Fibroblast of lung (primary cell): ENCODE measurements at regions not wholly inside any gene's neighbourhood (a gene's known extent, or its start where the extent isn't known, plus 50 kb on each side); places are given as distances from the start of the nearest gene placed in this dataset.
"Not testable (repeated sequence)": the region's sequence is repeated elsewhere in the genome, so short reads cannot be mapped to it uniquely, and the experiment has no call there.

Experiments
- DNase-seq, 2 donors: peaks; one replicate each; pipeline versions ENCODE4 v3.0.0 to v3.0.0-alpha.2; 2010; ENCODE audit warnings: low read depth in 2 of 2
- H2AFZ ChIP-seq: 2 replicates; pipeline ENCODE4 v1.5.1; 2012; ENCODE audit warnings: low read length, control low read depth, inconsistent platforms
- H3K27ac ChIP-seq: 2 replicates; pipeline ENCODE4 v1.5.1; 2011; ENCODE audit warnings: low read length, control low read depth; ENCODE audit not compliant: insufficient read depth
- H3K27me3 ChIP-seq: 2 replicates; pipeline ENCODE4 v1.5.1; 2011; ENCODE audit warnings: mild to moderate bottlenecking, low read length; ENCODE audit not compliant: control insufficient read depth, insufficient read depth
- H3K36me3 ChIP-seq: 2 replicates; pipeline ENCODE4 v1.5.1; 2011; ENCODE audit warnings: low read length; ENCODE audit not compliant: control insufficient read depth, insufficient read depth
- H3K4me1 ChIP-seq: 2 replicates; pipeline ENCODE4 v1.5.1; 2011; ENCODE audit warnings: low read length; ENCODE audit not compliant: control insufficient read depth, insufficient read depth; ENCODE audit errors: extremely low read depth
- H3K4me2 ChIP-seq: 2 replicates; pipeline ENCODE4 v1.5.1; 2011; ENCODE audit warnings: low read length, control low read depth; ENCODE audit not compliant: insufficient read depth; ENCODE audit errors: extremely low read depth
- H3K4me3 ChIP-seq, 4 experiments: fragments of 200-600 bp in 1 of 4; sonication (generic) in 1 of 4; replicated peaks in 1 of 4; 2 replicates each; pipeline ENCODE4 v1.5.1; 2011 to 2016; ENCODE audit warnings: low read length in 4 of 4, low read depth in 3 of 4, mild to moderate bottlenecking in 3 of 4, control low read depth in 2 of 4, inconsistent platforms in 1 of 4, mixed read lengths in 1 of 4; ENCODE audit not compliant: insufficient read depth in 1 of 4; ENCODE audit errors: control extremely low read depth in 1 of 4
- H3K79me2 ChIP-seq: 2 replicates; pipeline ENCODE4 v1.5.1; 2012; ENCODE audit warnings: mild to moderate bottlenecking, low read length, inconsistent platforms; ENCODE audit not compliant: control insufficient read depth, insufficient read depth
- H3K9ac ChIP-seq: 2 replicates; pipeline ENCODE4 v1.5.1; 2011; ENCODE audit warnings: mild to moderate bottlenecking, low read length, control low read depth; ENCODE audit not compliant: insufficient read depth
- H3K9me3 ChIP-seq: 2 replicates; pipeline ENCODE4 v1.5.1; 2012; ENCODE audit warnings: low read depth, low read length; ENCODE audit not compliant: control insufficient read depth, insufficient read depth
- H4K20me1 ChIP-seq: 2 replicates; pipeline ENCODE4 v1.5.1; 2011; ENCODE audit warnings: low read length; ENCODE audit not compliant: control insufficient read depth, insufficient read depth; ENCODE audit errors: extremely low read depth
- EZH2 ChIP-seq: IDR thresholded peaks from 2 replicates; pipeline ENCODE4 v1.5.1; 2012; ENCODE audit warnings: low read length, control low read depth, mild to moderate bottlenecking; ENCODE audit errors: missing control alignments
- TF ChIP-seq, protein P1 (sequence below), 2 donors: IDR thresholded peaks in 1 of 2; conservative IDR thresholded peaks in 1 of 2; 1 replicate in 1 of 2; 2 replicates in 1 of 2; pipeline ENCODE4 v1.5.1; 2011 to 2012; ENCODE audit warnings: low read length in 2 of 2, control low read depth in 1 of 2, inconsistent platforms in 1 of 2, low read depth in 1 of 2, mild to moderate bottlenecking in 1 of 2

DNA sequence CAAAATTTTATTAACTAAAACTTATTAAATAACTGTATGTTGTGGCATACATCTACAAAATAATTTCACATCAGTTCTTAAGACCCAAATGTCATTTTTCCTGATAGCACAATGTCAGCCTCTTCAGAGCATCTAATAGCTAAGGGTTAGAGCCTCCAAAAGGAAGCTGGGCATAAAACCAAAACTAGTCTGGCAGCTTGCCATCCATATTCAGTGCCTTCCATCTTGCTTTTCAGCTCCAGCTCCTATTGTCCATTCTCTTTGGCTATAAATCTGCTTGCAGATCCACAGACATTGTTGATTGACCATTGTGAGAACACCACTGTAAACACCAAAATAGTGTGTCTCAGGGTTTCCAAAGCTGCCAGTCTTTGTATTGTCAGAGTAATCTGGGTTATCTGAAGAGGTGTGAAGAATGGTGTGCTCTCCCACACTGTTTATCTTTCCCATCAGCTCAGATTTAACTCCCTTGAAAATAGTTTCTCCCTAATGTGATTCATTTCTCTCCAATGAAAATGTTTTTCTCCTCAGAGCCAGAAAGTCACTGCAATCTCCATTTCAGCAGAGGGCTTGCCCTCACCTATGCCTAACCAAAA is 154.8 kb upstream of the KCNQ5 start:
- Histone ChIP-seq H3K36me3 (no peaks in the 10 kb centered on the region), H3K9ac (no peak overlapping the region), H2AFZ (no peak overlapping the region), H3K27ac (no peak overlapping the region), H3K4me3 (no peak overlapping the region), H4K20me1 (no peaks in the 10 kb centered on the region), H3K9me3 (no peaks in the 10 kb centered on the region), H3K79me2 (no peaks in the 10 kb centered on the region), H3K27me3 (no peaks in the 10 kb centered on the region), H3K4me1 (peaks cover 5% of the 10 kb centered on the region), H3K4me2 (no peak overlapping the region)
- TF ChIP-seq, protein P1, sequence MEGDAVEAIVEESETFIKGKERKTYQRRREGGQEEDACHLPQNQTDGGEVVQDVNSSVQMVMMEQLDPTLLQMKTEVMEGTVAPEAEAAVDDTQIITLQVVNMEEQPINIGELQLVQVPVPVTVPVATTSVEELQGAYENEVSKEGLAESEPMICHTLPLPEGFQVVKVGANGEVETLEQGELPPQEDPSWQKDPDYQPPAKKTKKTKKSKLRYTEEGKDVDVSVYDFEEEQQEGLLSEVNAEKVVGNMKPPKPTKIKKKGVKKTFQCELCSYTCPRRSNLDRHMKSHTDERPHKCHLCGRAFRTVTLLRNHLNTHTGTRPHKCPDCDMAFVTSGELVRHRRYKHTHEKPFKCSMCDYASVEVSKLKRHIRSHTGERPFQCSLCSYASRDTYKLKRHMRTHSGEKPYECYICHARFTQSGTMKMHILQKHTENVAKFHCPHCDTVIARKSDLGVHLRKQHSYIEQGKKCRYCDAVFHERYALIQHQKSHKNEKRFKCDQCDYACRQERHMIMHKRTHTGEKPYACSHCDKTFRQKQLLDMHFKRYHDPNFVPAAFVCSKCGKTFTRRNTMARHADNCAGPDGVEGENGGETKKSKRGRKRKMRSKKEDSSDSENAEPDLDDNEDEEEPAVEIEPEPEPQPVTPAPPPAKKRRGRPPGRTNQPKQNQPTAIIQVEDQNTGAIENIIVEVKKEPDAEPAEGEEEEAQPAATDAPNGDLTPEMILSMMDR (conservative IDR thresholded peaks at IDR 0.05 in 1 of 2, IDR thresholded peaks at IDR 0.05 in 1 of 2; ENCODE audit: low read depth in 1 of 2, low read length in 2 of 2): no peak
- no peak for TF ChIP-seq EZH2
- DNase-seq: peak in 1 of 2 donors; percentile 9

DNA sequence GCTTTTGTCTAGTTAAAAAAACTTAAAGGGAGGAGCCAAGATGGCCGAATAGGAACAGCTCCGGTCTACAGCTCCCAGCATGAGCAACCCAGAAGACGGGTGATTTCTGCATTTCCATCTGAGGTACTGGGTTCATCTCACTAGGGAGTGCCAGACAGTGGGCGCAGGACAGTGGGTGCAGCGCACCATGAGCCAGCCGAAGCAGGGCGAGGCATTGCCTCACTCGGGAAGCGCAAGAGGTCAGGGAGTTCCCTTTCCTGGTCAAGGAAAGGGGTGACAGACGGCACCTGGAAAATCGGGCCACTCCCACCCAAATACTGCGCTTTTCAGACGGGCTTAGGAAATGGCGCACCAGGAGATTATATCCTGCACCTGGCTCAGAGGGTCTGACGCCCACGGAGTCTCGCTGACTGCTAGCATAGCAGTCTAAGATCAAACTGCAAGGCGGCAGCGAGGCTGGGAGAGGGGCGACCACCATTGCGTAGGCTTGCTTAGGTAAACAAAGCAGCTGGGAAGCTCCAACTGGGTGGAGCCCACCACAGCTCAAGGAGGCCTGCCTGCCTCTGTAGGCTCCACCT is 152.4 kb upstream of the KCNQ5 start:
- H3K9ac ChIP-seq, H2AFZ ChIP-seq, H3K27ac ChIP-seq, H3K4me1 ChIP-seq, H3K27me3 ChIP-seq, H3K79me2 ChIP-seq, H3K36me3 ChIP-seq, DNase-seq, H3K4me3 ChIP-seq, H3K4me2 ChIP-seq, H3K9me3 ChIP-seq, H4K20me1 ChIP-seq: not testable (repeated sequence)

- Histone ChIP-seq H3K9me3 (no peaks in the 10 kb centered on the region), H2AFZ (no peak overlapping the region), H3K79me2 (no peaks in the 10 kb centered on the region), H3K4me1 (no peaks in the 10 kb centered on the region), H3K36me3 (no peaks in the 10 kb centered on the region), H3K4me3 (no peak overlapping the region), H3K27me3 (no peaks in the 10 kb centered on the region), H3K4me2 (no peak overlapping the region), H4K20me1 (no peaks in the 10 kb centered on the region), H3K27ac (no peak overlapping the region), H3K9ac (no peak overlapping the region)
- TF ChIP-seq, protein P1 (conservative IDR thresholded peaks at IDR 0.05 in 1 of 2, IDR thresholded peaks at IDR 0.05 in 1 of 2; ENCODE audit: low read depth in 1 of 2, low read length in 2 of 2): no peak
- no peak for TF ChIP-seq EZH2
- no peak for DNase-seq
These were observed 145.8 kb upstream of the KCNQ5 start for GRCh38 chr6:72476051-72476450.
